Thoracic aorta (tissue), 2 donors: ENCODE measurements at regions not wholly inside any gene's neighbourhood (a gene's known extent, or its start where the extent isn't known, plus 50 kb on each side); places are given as distances from the start of the nearest gene placed in this dataset.
"Not testable (repeated sequence)": the region's sequence is repeated elsewhere in the genome, so short reads cannot be mapped to it uniquely, and the experiment has no call there.

ENCODE experiments used
- ATAC-seq: fragments of 150-250 bp; one replicate; pipeline ENCODE4 v1.8.0; 2017; ENCODE audit warnings: low read depth; ENCODE audit not compliant: insufficient number of reproducible peaks, low FRiP score
- DNase-seq: peaks from one replicate; pipeline ENCODE4 v3.0.0-alpha.2; 2020; ENCODE audit warnings: low spot score
- H3K27ac ChIP-seq, 2 donors: fragments of 200-600 bp; sonication (generic); 1 replicate in 1 of 2; 2 replicates in 1 of 2; pipeline ENCODE4 v1.5.1; 2016; ENCODE audit warnings: mild to moderate bottlenecking in 2 of 2, moderate library complexity in 2 of 2
- H3K27me3 ChIP-seq: fragments of 200-600 bp; sonication (generic); replicated peaks from 2 replicates; pipeline ENCODE4 v1.6.0; 2016; ENCODE audit warnings: mild to moderate bottlenecking; ENCODE audit not compliant: insufficient read depth
- H3K36me3 ChIP-seq: fragments of 200-600 bp; sonication (generic); one replicate; pipeline ENCODE4 v1.5.1; 2016
- H3K4me1 ChIP-seq, 2 donors: fragments of 200-600 bp; sonication (generic); 1 replicate in 1 of 2; 2 replicates in 1 of 2; pipeline versions ENCODE4 v1.5.1 to v1.6.0; 2016; ENCODE audit warnings: low read depth in 2 of 2, mild to moderate bottlenecking in 1 of 2; ENCODE audit not compliant: control insufficient read depth in 1 of 2
- H3K4me3 ChIP-seq: fragments of 200-600 bp; sonication (generic); 2 replicates; pipeline ENCODE4 v1.5.1; 2016; ENCODE audit warnings: mild to moderate bottlenecking
- H3K9me3 ChIP-seq: fragments of 200-600 bp; sonication (generic); 2 replicates; pipeline ENCODE4 v1.5.1; 2016
- TF ChIP-seq, protein P1 (sequence below): fragments of 200-600 bp; sonication (generic); IDR thresholded peaks from one replicate; pipeline ENCODE4 v1.5.1; 2019; ENCODE audit warnings: antibody characterized with exemption

DNA sequence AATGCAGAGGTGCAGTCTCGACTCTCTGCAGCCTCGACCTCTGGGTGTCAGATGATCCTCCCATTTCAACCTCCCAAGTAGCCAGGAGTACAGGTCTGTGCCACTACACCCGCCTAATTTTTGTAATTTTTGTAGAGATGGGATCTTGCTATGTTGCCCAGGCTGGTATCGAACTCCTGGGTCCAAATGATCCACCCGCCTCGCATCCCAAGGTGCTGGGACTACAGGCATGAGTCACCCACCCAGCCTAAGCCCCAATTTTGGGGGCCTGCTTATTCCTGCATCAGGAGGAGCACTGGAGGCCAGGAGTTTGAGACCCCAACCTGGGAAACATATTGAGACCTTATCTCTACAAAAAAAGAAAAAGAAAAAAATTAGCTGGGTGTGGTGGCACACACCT, 80.1 kb upstream of the ADGRE5 start:
- Histone ChIP-seq H3K27me3 (no peaks in the 10 kb centered on the region), H3K4me1 (no peaks in the 10 kb centered on the region), H3K4me3 (no peak overlapping the region), H3K36me3 (no peaks in the 10 kb centered on the region), H3K27ac (no peak overlapping the region), H3K9me3 (no peaks in the 10 kb centered on the region)
- ATAC-seq (no peak), DNase-seq (no peak)
- TF ChIP-seq, protein P1, sequence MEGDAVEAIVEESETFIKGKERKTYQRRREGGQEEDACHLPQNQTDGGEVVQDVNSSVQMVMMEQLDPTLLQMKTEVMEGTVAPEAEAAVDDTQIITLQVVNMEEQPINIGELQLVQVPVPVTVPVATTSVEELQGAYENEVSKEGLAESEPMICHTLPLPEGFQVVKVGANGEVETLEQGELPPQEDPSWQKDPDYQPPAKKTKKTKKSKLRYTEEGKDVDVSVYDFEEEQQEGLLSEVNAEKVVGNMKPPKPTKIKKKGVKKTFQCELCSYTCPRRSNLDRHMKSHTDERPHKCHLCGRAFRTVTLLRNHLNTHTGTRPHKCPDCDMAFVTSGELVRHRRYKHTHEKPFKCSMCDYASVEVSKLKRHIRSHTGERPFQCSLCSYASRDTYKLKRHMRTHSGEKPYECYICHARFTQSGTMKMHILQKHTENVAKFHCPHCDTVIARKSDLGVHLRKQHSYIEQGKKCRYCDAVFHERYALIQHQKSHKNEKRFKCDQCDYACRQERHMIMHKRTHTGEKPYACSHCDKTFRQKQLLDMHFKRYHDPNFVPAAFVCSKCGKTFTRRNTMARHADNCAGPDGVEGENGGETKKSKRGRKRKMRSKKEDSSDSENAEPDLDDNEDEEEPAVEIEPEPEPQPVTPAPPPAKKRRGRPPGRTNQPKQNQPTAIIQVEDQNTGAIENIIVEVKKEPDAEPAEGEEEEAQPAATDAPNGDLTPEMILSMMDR, result no peak

- no peak for ATAC-seq
- H3K9me3 ChIP-seq, result no peaks in the 10 kb centered on the region
- H3K4me1 ChIP-seq, result no peaks in the 10 kb centered on the region
- no peak overlapping the region for H3K4me3 ChIP-seq
- TF ChIP-seq, protein P1, result no peak
- no peak overlapping the region for H3K27ac ChIP-seq
- H3K36me3 ChIP-seq, result no peaks in the 10 kb centered on the region
- H3K27me3 ChIP-seq, result no peaks in the 10 kb centered on the region
- DNase-seq, result no peak
These were observed 80.9 kb upstream of the ADGRE5 start for GRCh38 chr19:14300303-14300702.

GRCh38 chr19:14299224-14299827, 81.9 kb upstream of the ADGRE5 start:
- H3K4me1 ChIP-seq, DNase-seq, H3K9me3 ChIP-seq, ATAC-seq, H3K36me3 ChIP-seq, H3K4me3 ChIP-seq, H3K27me3 ChIP-seq, H3K27ac ChIP-seq: not testable (repeated sequence)

- not testable (repeated sequence) for H3K27me3 ChIP-seq, DNase-seq, H3K9me3 ChIP-seq, H3K4me3 ChIP-seq, ATAC-seq, H3K4me1 ChIP-seq, H3K27ac ChIP-seq, H3K36me3 ChIP-seq
These were observed 83.2 kb upstream of the ADGRE5 start for GRCh38 chr19:14297883-14298576.

- ATAC-seq, H3K36me3 ChIP-seq, H3K27ac ChIP-seq, DNase-seq, H3K27me3 ChIP-seq, H3K4me3 ChIP-seq, H3K9me3 ChIP-seq, H3K4me1 ChIP-seq: not testable (repeated sequence)
These were observed 86.3 kb upstream of the ADGRE5 start for GRCh38 chr19:14294974-14295373.

- not testable (repeated sequence) for H3K27me3 ChIP-seq, H3K4me3 ChIP-seq, H3K4me1 ChIP-seq, DNase-seq, H3K27ac ChIP-seq, ATAC-seq, H3K36me3 ChIP-seq, H3K9me3 ChIP-seq
These were observed 87.5 kb upstream of the ADGRE5 start for GRCh38 chr19:14293816-14294170.

- H3K4me3 ChIP-seq, result peak overlapping the region; percentile 39
- not testable (repeated sequence) for H3K36me3 ChIP-seq, H3K27me3 ChIP-seq, ATAC-seq, H3K4me1 ChIP-seq, DNase-seq, H3K27ac ChIP-seq, H3K9me3 ChIP-seq
These were observed 87.3 kb upstream of the ADGRL1 start for GRCh38 chr19:14293101-14293815.

- H3K4me3 ChIP-seq, H3K9me3 ChIP-seq, DNase-seq, ATAC-seq, H3K36me3 ChIP-seq, H3K27ac ChIP-seq, H3K27me3 ChIP-seq, H3K4me1 ChIP-seq: not testable (repeated sequence)
These were observed 83.8 kb upstream of the ADGRL1 start for GRCh38 chr19:14289810-14290209.

GRCh38 chr19:14287837-14288236, 81.9 kb upstream of the ADGRL1 start:
- not testable (repeated sequence) for H3K36me3 ChIP-seq, H3K27me3 ChIP-seq, H3K27ac ChIP-seq, ATAC-seq, DNase-seq, H3K9me3 ChIP-seq, H3K4me3 ChIP-seq
- peaks cover 0 to 14% of the 10 kb centered on the region in 2 donors for H3K4me1 ChIP-seq

DNA sequence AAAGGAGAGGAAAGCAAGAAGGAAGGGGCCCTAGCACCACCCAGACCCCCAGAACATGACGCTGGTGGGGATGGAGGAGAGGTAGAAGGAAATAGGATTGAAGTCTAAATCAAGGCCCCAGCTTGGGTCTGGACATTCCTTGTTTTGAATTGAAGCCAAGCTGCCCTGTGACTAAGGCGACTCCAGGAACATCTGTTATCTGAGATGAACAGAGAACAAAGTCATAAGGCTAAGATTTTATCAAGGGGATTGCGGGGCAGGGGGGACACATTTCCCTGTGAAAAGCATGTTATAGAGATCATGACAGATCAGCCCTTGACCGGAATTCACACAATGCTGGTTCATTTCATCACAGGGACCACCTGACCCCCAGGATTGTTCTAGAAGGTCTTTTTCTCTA, 80.6 kb upstream of the ADGRL1 start:
- not testable (repeated sequence) for ATAC-seq, DNase-seq

More for the DNA sequence above, 80.6 kb upstream of the ADGRL1 start:
- H3K4me3 ChIP-seq, H3K36me3 ChIP-seq, H3K9me3 ChIP-seq, H3K27me3 ChIP-seq, H3K27ac ChIP-seq: not testable (repeated sequence)
- peaks cover 0 to 13% of the 10 kb centered on the region in 2 donors for H3K4me1 ChIP-seq
